LNCaP clone FGC (cell line): ENCODE measurements at regions not wholly inside any gene's neighbourhood (a gene's known extent, or its start where the extent isn't known, plus 50 kb on each side); places are given as distances from the start of the nearest gene placed in this dataset.

Experiments used
- DNase-seq: peaks from one replicate; pipeline ENCODE4 v3.0.0-alpha.2; 2011; ENCODE audit warnings: low read depth
- H3K4me3 ChIP-seq: 2 replicates; pipeline ENCODE4 v1.5.1; 2011; ENCODE audit warnings: mild to moderate bottlenecking, low read depth, low read length, control low read depth
- CTCF ChIP-seq: IDR thresholded peaks from 2 replicates; pipeline ENCODE4 v1.5.1; 2012; ENCODE audit warnings: mild to moderate bottlenecking; ENCODE audit not compliant: control insufficient read depth, insufficient read depth; ENCODE audit errors: extremely low read depth

GRCh38 chr5:87170799-87171198 is 96.9 kb upstream of the RASA1 start:
- H3K4me3 ChIP-seq: no peak overlapping the region
- no peak for TF ChIP-seq CTCF
- no peak for DNase-seq

- no peak for DNase-seq
- TF ChIP-seq CTCF: no peak
- H3K4me3 ChIP-seq: no peak overlapping the region
Measured at GRCh38 chr5:87182649-87183048, 85.0 kb upstream of the RASA1 start.

- TF ChIP-seq CTCF: no peak
- no peak for DNase-seq
- no peak overlapping the region for H3K4me3 ChIP-seq
Measured at GRCh38 chr5:87183896-87184295, 83.8 kb upstream of the RASA1 start.

- no peak for TF ChIP-seq CTCF
- DNase-seq: no peak
- no peak overlapping the region for H3K4me3 ChIP-seq
Measured at GRCh38 chr5:87184605-87185004, 83.1 kb upstream of the RASA1 start.

- H3K4me3 ChIP-seq: no peak overlapping the region
- DNase-seq: no peak
- TF ChIP-seq CTCF: no peak
Measured at GRCh38 chr5:87185838-87186237, 81.8 kb upstream of the RASA1 start.

- no peak for TF ChIP-seq CTCF
- DNase-seq: no peak
Measured at GRCh38 chr5:87188391-87188790, 79.3 kb upstream of the RASA1 start.

GRCh38 chr5:87190041-87190440 is 77.6 kb upstream of the RASA1 start:
- no peak overlapping the region for H3K4me3 ChIP-seq
- TF ChIP-seq CTCF: no peak
- DNase-seq: no peak

More at GRCh38 chr5:87188391-87188790, 79.3 kb upstream of the RASA1 start:
- no peak overlapping the region for H3K4me3 ChIP-seq
